ENCODE measurements at regions not wholly inside any gene's neighbourhood (a gene's known extent, or its start where the extent isn't known, plus 50 kb on each side); places are given as distances from the start of the nearest gene placed in this dataset.

- no peak for TF ChIP-seq CTCF (IDR thresholded peaks at IDR 0.05)
- TF ChIP-seq POLR2A (IDR thresholded peaks at IDR 0.05) = no peak
These were observed 92.3 kb upstream of the IVNS1ABP start for GRCh38 chr1:185409345-185409744.
